Stimulated activated CD8-positive, alpha-beta memory T cell treated with anti-CD3 and anti-CD28 coated beads, Interleukin-2, amount 100 ng/mL, for 48 hours (primary cell): ENCODE measurements at regions not wholly inside any gene's neighbourhood (a gene's known extent, or its start where the extent isn't known, plus 50 kb on each side); places are given as distances from the start of the nearest gene placed in this dataset.
"Not testable (repeated sequence)": the region's sequence is repeated elsewhere in the genome, so short reads cannot be mapped to it uniquely, and the experiment has no call there.

Experiments used
- DNase-seq, 2 donors: peaks; one replicate each; pipeline ENCODE4 v3.0.0-alpha.2; 2020; ENCODE audit warnings: low read depth in 2 of 2

DNA sequence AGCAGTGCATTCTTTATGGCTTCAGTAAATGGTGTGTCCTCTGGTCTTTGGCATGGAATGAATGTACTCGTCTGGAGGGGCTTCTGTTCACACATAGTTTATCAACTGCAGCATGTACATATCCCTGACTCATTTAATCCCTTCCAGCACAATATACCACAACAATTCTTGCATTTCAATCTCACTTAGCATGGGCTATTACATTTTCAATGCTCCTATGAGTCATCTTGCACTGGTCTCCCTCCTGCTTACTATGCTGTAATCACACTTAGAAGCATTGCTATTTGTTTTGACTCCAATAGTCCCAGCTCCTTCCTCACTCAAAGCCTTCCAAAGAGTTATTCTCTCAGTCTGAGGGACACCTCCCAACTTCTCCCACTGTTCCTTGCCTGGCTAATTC lies 180.9 kb upstream of the NUDT10 start:
- no peak for DNase-seq

DNA sequence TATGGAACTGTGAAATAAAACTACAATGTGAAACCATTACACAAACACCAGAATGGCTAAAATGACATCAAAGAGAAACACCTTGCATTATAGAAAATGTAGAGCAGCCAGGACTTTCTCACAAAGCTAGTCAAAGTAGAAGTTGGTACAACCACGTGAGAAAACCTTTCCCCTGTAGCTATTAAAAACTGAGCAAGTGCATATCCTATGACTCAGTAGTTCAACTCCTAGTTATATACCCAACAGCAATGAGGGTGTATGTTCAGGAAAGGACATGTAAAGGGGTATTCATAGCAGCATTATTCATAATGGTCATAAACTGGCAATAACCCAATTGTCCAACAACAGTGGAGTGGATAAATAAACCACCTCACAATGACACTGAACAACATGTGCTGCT lies 177.5 kb upstream of the NUDT10 start:
- no peak for DNase-seq

GRCh38 chrX:51155566-51155965 lies 177.1 kb upstream of the NUDT10 start:
- no peak for DNase-seq

DNA sequence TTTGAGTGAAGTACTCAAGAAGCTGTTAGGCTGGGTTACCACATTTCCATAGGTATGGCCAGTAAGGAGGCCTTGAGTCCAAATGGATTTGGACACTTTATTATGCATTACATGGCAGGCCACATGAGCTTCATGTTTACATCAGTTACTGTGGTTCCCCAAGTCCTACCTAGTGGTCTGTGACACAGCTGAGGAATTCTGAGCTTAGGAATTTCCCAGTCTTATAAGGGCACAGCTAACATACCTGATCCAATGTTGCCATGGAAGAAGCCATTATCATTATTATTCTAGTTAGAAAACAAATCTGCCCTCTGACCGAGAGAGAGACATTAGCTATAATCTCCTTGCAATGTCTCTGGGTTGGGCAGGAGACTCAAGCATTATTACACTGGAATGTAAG lies 174.4 kb upstream of the NUDT10 start:
- no peak for DNase-seq

DNA sequence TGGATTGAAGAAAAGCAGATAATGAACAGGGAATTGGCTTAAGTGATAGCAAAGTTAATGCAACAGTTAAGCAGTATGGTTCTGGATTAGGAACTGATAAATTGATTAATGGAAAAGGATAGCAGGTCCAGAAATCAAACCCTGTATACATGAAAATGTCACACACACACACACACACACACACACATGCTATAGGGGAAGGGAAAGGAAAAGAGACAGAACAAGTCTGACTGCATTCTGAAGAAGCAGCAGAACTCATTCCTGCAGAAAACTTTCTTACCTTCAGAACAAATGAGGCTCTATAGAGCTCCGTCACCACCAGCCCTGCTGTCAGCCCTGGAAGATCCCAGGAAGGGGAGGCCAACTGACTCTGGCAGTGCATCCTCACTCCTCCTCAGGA lies 173.2 kb upstream of the NUDT10 start:
- DNase-seq: not testable (repeated sequence)

DNA sequence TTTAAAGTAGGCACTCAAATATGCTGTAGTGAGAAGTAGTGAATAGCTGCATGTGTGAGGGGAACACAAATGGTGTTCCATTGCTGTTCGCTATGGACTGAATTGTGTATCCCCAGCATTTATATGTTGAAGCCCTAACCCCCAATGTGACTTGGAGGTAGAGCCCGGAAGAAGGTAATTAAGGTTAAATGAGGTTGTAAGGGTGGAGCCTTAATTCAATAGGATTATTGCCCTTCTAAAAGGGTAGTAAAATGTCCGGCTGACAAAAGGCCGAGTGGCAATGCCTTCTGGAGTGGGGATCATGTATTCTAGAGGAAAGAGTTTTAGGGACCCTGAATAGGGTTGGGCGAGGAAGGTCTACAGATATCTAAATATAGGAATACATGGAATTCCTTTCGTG lies 168.9 kb upstream of the NUDT10 start:
- DNase-seq: no peak

GRCh38 chrX:51178356-51178900 lies 154.2 kb upstream of the NUDT10 start:
- not testable (repeated sequence) for DNase-seq

- not testable (repeated sequence) for DNase-seq
Observed at GRCh38 chrX:51179805-51180204, 152.8 kb upstream of the NUDT10 start.

DNA sequence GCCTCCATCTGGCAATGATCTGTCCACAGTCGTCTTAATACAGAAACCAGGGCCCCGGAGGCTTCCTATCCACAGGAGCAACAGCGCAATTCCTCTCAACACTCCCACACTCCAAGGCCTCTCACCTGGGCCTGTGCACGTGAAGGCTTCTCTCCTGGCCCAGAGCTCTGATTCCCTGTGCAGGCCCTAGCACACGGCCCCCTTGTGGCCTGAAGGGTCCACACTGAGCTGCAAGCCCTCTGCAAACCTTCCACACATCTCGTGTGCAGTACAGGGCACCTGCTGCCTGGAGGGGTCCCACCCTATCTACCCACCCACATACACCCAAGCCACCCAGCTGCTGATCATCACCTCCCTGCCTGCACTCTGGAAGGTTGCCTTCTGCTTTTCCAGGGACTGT lies 150.1 kb upstream of the NUDT10 start:
- DNase-seq: no peak

- DNase-seq: no peak
Observed at GRCh38 chrX:51192104-51192503, 140.5 kb upstream of the NUDT10 start.

GRCh38 chrX:51215266-51215665 lies 117.4 kb upstream of the NUDT10 start:
- no peak for DNase-seq

- no peak for DNase-seq
Observed at GRCh38 chrX:51215856-51216255, 116.8 kb upstream of the NUDT10 start.

GRCh38 chrX:51242212-51242611 lies 90.4 kb upstream of the NUDT10 start:
- DNase-seq: no peak

- no peak for DNase-seq
Observed at GRCh38 chrX:51257490-51257889, 75.1 kb upstream of the NUDT10 start.

GRCh38 chrX:51262271-51262670 lies 70.4 kb upstream of the NUDT10 start:
- not testable (repeated sequence) for DNase-seq

DNA sequence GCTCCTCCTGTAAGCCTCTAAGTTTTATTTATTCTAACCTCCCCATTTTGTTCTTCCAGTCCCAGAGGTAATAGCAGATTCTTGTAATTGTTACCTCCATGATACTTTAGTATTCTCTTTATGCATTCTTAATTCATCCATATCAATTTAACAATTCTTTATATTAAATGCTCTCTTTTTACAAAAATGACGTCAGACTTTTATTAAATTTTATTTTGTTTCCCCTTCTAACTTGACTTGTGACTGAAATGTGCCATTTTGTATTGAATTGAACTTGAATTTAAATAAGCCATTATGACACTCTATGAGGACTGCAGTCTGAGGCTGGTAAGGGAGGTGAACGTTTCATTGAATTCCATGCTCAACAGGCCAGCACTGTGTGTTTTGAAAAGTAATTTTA lies 60.0 kb upstream of the NUDT10 start:
- no peak for DNase-seq

- DNase-seq: no peak
Observed at GRCh38 chrX:51281758-51282318, 50.8 kb upstream of the NUDT10 start.
